GM11168 (cell line): ENCODE measurements at regions not wholly inside any gene's neighbourhood (a gene's known extent, or its start where the extent isn't known, plus 50 kb on each side); places are given as distances from the start of the nearest gene placed in this dataset.

Source experiments
- in situ Hi-C: fragments of 300-500 bp; cut with MboI; formaldehyde crosslinking; loops from one replicate; pipeline ENCODE4 v1.12.0; 2022; ENCODE audit warnings: low sequenced_read_pairs; ENCODE audit not compliant: unreplicated experiment

DNA sequence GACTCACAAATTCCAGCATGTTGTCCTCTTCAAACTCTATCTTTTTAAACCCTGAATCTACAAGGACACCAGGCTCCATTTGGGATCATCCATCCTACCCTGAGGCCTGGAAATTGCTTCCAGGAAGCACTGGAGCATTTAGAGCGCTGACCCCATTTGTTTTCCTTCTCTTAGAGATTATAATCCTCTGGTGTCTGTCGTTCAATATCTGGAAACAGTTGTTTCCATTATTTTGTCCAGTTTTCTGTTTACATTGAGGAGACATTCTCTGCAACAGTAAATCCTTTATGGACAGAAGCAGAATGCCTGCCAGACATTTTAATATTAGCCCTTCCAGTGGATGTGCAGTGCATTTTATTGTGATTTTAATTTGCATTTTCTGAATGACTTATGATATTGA lies 119.4 kb upstream of the MEOX2 start:
- in situ Hi-C loops = no loop called here

DNA sequence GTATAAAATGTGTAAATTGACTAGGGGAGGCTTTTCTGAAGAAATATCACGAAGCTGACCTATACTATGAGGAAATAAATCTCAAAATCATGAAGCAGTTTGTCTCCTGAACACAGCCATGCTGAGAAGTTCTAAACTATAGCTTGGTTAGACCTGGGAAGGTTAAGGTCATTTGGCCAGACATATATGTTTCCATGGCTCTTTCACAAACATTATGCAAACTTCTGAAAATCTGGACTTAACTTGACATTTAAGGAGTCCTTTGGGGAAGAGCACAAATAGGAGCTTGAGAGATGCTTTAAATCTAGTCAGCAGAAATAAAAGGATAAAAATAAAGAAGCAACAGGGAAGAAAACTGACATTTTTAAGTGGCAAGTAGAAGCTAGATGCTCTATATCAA lies 115.9 kb upstream of the MEOX2 start:
- in situ Hi-C loops = no loop called here

DNA sequence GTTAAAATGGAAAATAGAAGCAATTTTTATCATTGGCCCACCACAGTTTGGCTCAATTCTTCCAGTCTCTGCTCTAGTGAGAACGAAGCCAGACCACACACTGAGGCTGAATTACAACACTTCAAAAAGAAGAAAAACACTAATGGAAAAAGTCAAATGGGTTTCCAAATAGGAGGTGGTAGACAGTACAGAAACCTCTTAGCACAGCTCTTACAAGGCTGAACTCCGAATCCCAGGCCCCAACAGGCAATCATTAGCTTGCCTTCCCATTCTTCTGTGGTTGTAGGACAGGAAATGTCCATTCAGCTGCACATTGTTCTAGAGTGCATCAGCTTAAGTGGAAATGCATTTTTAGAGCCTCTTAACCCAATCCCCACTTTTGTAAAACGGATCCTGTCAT lies 115.1 kb upstream of the MEOX2 start:
- in situ Hi-C loops = no loop called here

DNA sequence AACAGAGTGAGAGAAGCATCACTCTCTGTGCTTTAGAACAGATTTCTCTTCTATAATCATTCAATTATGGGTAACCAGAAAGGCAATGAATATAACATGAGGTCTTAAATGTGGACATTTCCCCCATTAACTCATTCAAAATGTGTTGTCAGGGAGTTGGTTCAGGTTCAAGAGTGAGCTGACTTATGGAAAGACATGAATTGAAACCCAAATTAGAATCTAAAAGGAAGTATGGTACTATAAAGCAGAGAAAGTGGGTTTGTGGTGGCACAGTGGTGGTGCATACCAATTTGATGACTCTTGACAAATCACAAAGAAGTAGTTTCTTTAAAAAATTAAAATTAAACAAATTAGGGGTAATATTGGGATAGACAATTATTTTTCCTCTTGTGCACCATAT lies 114.6 kb upstream of the MEOX2 start:
- in situ Hi-C loops = no loop called here

DNA sequence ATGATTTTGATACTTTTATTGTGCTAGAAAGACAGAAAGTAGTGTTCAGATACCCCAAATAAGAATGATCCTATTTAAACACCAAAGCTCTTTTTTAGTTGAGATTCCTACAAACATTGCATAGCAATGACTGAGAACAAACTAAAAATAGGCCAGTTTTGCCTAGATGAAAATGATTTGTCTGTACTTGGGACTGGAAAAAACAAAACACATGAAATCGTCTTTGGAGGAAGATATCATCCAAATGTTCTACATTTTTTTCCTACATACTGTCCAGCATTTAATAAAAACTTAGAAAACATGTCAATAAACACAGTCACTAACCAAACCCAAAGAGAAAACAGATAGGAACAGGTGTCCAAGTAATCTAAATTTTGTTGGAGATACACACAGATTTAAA lies 111.6 kb upstream of the MEOX2 start:
- in situ Hi-C loops = no loop called here

DNA sequence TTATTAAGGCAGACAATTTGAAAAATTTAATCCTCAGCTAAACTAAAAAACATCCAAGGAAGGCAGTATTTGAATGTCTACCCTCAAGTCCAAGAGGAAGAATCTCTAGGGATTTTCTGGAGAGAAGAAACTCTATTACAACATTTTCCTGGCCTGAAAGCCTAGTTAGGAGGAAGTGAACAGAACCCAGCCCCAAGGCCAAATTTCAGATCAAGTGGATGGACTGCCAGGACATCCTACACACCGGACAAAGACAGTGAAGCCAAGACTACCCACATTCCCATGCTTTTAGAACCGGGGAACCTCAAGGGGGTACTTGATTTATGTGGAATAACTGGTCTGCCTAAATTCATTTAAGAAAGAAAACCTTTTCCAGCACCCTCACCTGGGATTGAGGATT lies 108.9 kb upstream of the MEOX2 start:
- in situ Hi-C loops = no loop called here

DNA sequence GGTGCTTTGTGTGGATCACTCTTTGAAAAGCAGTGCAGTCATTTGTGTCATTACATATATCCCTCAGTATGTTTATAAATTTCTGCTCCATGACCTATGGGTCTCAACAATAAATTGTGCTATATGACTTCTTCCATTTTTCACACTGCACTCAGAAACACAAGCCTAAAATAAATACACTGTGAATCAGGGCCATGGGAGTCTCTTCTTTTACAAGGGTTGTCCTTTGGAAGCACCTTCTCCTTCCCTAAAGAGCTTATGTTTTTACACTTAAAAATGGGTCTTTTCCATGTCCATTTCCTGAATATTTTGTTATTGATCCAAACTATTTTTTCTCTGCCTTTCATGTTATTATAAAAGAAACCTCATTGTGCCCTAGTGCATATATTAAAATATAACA lies 108.3 kb upstream of the MEOX2 start:
- in situ Hi-C loops = no loop called here

DNA sequence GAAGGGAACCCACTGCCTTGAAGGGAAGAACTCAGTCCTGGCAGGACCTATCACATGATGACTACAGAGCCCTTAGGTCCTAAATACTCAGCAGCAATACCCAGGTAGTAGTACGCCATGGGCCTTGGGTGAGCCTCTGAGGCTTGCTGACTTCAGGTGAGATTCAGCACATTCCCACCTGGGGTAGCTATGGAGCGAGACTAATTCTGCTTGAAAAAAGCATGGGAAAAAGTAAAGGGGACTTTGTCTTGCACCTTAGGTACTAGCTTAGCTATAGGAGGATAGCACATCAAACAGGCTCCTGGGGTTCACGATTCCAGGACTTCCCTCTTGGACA lies 98.2 kb upstream of the MEOX2 start:
- in situ Hi-C loops = no loop called here

DNA sequence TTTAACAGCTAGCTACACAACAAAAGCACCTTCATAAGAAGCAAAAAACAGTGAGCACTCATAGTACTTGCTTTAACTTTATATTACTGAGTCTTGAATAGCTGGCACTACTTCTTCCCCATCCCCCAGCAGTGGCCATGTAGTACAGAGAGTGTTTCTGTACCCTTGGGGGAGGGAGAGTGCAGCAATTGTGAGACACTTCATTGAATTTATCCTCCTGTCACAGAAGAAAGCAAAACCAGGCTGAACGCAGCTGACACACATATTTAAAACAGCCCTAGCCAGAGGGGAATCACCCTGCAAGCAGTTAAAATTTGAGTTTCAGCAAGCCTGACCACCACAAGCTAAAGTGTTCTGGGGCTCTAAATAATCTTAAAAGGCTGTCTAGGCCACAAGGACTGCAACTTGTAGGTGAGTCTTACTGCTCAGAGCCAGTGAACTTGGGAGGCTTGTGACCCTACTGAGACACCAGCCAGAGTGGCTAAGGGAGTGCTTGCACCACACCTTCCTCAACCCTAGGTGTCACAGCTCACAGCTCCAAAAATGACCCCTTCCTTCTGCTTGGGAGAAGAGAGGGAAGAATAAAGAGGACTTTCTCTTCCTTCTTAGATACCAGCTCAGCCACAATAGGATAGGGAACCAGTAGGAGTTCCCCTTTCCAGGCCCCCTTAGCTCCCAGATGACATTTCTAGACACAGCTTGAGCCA lies 97.7 kb upstream of the MEOX2 start:
- in situ Hi-C loops = no loop called here

DNA sequence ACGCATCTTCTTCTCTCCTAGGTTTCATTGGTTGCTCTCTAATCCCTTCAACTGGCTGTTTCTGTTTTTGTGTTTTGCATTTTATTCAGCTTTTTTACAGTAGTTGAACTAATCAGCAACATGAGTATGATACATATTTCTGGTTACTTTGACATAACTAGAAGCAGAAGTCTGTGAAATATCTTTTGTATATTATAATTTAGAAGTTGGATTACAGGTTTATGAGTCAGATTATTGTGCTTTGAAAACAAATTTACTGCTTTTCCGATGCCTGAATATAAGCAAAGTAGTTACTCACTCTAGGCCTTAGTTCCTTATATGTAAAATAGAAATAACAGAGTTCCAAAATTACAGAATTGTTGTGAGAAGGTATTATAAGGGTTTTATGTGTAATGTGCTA lies 96.2 kb upstream of the MEOX2 start:
- in situ Hi-C loops = no loop called here

DNA sequence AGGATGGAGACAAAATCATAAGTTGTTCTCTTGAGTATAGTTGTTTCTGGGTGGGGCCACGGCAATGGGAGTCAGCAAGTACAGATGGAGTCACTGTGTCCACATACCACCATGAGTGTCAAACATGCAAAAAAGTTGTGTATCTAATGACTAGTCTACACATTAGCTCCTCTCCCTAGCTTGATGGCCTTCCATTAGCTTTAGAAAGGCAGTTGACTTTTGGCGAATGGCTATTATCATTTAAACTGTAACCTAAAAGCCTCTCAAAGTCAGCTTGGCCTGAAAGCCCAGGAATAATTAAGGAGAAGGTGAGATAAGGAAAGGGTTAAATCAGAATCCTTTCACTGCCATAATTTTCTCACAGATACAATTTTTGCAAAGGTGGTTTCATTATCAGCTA lies 95.5 kb upstream of the MEOX2 start:
- in situ Hi-C loops = no loop called here

DNA sequence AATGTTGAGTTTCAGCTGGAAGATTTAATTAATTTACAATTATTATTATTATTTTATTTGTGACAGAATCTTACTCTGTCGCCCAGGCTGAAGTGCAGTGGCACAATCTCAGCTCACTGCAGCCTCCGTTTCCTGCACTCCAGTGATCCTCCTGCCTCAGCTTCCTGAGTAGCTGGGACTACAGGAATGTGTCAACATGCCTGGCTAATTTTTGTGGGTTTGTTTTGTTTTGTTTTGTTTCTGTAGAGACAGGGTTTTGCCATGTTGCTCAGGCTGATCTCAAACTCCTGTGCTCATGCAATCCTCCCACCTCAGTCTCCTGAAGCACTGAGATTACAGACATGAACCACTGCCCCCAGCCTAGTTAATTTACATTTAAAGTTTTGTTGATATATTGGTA lies 93.8 kb upstream of the MEOX2 start:
- in situ Hi-C loops = no loop called here

DNA sequence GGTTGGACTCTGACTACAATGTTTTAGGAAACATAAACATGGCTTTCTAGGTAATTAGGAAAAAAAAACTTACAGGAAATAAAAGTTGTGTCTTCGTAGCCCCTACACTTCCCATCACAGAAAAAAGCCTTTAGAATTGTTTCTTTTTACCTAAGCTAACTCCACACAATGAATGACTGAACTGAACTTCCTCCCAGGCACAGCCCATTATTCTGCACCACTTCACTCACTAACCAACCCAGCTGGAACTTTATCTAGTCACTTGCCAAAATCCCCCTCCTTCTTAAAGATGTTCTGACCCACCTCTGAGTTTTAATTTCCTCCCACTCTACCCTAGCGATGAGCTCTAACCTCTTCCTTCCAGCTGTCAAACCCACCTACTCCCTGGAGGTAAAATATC lies 91.7 kb upstream of the MEOX2 start:
- in situ Hi-C loops = no loop called here

DNA sequence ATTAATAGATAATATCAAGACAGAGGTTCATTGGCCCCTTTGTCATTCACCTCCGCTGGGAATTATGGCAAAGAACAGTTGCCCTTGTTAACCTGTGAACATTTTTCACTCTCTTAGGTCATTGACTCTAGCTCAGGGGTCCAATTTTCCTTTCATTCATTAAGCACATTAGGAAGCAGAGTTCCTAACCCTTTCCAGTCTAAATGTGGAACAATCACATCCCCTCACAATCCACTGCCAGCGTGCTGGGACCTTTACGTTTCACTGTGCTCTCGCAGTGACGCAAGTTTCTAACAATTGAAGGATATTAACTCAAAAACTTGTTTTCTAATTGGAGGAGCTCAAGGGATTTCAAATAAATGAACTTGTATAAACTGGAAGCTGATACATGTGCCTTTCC lies 79.3 kb upstream of the MEOX2 start:
- in situ Hi-C loops = no loop called here

DNA sequence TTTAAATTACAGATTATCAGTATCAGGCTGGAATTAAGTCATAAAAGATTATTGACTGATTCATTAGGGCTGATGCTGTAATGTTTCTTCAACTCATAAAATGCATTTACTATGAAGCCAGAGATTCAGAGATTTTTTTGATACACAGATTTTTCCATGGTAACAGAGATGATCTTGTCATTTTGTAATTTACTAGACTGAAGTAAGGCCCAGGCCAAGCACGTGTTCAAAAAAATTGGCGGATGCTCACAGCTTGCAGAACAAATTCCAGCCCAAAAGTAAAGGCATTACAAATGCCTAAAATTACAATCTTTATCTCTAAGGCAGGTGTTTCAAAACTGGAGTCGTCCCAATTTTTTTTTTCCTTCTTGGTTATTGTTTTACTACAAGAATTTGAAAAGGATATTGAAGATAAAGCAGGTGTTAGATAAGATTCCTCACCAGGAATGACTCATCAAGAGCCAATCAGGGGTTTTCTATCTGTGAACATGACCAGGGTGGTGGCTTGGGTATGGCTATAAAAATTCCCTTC lies 78.4 kb upstream of the MEOX2 start:
- in situ Hi-C loops = no loop called here

DNA sequence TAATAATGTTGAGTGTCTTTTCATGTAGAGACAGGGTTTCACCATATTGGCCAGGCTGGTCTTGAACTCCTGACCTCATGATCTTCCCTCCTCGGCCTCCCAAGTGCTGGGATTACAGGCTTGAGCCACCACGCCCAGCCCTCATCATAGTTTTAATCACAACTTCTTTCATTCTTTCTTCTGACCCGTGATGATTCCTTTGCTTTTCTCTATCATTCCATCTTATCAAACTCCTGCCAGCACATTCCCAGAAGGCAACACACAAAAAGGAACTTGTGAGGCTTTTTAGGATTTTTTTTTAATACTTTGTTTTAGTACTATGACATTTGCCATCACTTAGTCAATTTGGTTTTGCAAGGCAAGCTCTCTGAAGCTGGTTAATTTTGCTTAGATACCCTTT lies 77.5 kb upstream of the MEOX2 start:
- in situ Hi-C loops = no loop called here

DNA sequence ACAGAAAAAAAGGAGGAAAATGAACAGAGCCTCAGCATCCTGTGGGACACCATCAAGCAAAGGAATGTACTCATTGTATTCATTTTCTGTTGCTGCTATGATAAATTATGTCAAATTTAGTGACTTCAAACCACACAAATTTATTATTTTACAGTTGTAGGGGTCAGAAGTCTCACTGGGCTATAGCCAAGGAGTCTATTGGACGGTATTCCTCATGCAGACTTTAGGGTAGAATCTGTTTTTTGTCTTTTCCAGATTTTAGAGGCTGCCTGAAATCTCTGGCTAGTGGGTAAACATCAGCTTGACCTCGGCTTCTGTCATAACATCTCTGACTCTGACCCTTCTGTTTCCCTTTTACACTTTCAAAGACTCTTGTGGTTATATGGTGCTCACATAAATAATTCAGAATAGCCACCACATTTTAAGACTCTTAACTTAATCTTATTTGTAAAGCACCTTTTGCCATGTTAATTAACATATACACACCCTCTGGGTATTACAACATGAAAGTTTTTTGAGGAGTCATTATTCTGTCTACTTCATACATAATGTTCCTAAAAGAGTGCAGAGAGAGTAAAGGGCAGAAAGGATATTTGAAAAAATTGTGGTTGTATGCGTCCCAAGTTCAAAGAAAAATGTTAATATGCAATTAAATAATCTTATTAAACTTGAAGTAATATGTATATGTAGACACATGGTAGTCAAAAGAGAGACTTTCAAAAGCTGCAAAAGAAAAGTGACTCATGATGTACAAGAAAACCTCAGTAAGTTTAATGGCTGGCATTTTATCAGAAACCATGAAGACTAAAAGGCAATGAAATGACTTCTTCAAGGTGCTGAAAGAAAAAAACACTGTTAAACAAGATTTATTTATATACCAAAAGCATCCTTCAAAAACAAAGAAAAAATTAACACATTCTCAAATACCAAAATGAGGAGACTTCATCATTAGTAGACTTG lies 70.8 kb upstream of the MEOX2 start:
- in situ Hi-C loops = no loop called here

DNA sequence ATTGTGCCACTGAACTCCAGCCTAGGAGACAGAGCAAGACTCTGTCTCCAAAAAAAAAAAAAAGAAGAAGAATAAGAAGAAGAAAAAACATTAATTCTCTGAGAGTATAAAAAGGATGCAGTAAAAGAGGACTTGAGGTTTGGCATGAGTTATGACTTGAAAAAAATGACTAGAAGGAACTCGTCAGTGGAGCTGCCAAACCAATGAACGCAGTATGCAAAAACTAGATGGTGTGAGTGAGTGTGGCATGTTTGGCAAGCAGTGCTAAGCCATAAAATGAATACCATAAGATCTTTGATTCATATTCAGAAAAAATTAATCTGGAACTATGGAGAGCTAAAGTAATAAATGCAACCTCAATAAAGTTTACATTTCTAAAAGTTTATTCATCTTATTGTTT lies 68.6 kb upstream of the MEOX2 start:
- in situ Hi-C loops = no loop called here

DNA sequence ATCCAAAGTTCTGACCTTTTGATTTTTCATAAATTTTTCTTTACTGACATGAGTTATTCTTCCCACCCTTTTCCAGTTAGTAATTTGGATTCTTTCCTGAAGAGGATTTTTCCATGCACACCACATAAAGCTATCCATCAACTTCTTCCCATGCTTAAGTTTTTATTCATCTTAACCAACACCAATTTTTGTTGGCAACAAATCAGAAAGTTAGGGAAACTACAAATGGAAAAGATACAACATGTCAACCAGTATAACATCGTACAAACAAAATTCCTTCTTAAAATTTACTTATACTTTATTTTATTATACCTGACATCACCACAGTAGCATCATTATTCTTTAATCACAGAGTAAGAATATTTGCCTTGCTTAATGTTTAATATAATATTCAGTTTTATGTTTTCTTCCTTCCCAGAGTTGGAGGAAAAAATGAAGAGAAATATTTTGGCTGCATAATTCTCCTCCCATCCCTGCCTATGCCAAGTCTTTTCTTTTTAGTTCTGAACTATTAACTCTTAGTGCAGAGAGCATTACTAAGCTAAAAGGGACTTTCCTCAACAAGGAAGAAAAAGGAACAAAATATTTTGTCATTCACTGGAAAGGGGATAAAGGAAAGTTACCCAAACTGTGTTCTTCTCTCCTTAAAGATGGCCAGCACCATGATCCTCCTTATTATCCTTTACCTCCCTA lies 67.5 kb upstream of the MEOX2 start:
- in situ Hi-C loops = no loop called here

DNA sequence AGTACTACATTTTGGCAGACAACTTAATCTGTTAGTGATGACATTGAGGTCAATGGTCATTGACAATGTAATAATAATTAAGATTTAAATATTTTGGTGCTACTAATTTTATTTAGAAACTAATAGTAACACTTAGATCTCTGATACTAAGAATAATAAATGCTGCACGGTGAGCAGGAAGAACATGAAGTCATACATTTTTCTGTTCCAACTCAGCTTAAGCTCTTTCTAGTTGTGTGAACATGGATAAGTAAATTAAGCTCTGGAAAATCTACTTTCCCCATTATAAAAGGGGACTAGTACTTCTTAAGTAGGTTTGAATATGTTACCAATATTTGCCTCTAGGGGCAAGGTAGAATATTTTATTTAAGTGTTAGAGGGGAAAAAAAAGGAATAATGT lies 65.9 kb upstream of the MEOX2 start:
- in situ Hi-C loops = no loop called here

DNA sequence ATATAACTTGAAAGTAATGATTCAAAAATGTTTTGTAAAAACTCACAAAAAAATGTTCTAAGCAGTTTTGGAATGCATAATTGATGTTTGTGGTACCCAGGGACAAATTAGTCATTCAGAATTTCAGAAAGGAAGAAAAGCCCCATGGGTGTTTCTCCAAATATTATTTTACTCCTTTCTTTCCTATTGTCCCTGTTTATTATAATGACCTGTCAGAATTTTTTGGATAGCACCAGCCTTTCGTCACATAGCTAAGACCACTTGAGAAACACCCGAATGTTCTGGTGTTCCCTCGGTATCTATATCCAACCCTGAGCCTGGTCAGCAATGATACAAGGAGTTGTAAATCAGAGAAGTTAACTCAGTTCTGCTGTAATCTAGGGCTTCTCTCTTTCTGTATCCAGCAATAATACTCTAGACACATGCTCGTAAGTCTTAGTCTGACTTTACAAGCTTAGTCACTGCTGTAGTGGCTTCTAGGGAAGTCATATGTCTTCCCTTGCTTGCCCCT lies 64.8 kb upstream of the MEOX2 start:
- in situ Hi-C loops = no loop called here
